ENCODE measurements at regions not wholly inside any gene's neighbourhood (a gene's known extent, or its start where the extent isn't known, plus 50 kb on each side); places are given as distances from the start of the nearest gene placed in this dataset.

GRCh38 chr4:100087743-100088142 is 102.5 kb downstream of the DDIT4L start:
- intact Hi-C loops (cut with DNase I): no loop called here
- ATAC-seq (ENCODE audit: poor library complexity): peak; percentile 70

GRCh38 chr4:100086766-100087431 is 103.4 kb downstream of the DDIT4L start:
- intact Hi-C loops (cut with DNase I): no loop called here
- DNase-seq (no peak), ATAC-seq (ENCODE audit: poor library complexity) (peak; percentile 18)

More at GRCh38 chr4:100087743-100088142, 102.5 kb downstream of the DDIT4L start:
- no peak for DNase-seq

- ATAC-seq (ENCODE audit: poor library complexity) (no peak), DNase-seq (no peak)
- intact Hi-C loops (cut with DNase I): no loop called here
Observed at GRCh38 chr4:100084892-100085291, 105.4 kb downstream of the DDIT4L start.

- intact Hi-C loops (cut with DNase I): no loop called here
- ATAC-seq (ENCODE audit: poor library complexity) (no peak), DNase-seq (no peak)
Observed at GRCh38 chr4:100083289-100083688, 107.0 kb downstream of the DDIT4L start.

GRCh38 chr4:100082852-100083251 is 107.4 kb downstream of the DDIT4L start:
- intact Hi-C loops (cut with DNase I): no loop called here
- no peak for ATAC-seq (ENCODE audit: poor library complexity)
- no peak for DNase-seq

- intact Hi-C loops (cut with DNase I): no loop called here
- DNase-seq (no peak), ATAC-seq (ENCODE audit: poor library complexity) (no peak)
Observed at GRCh38 chr4:100081491-100081890, 108.8 kb downstream of the DDIT4L start.

GRCh38 chr4:100079264-100079663 is 111.0 kb downstream of the DDIT4L start:
- ATAC-seq (ENCODE audit: poor library complexity): no peak
- intact Hi-C loops (cut with DNase I): no loop called here
- DNase-seq: no peak

GRCh38 chr4:100076753-100077152 is 113.5 kb downstream of the DDIT4L start:
- no peak for ATAC-seq (ENCODE audit: poor library complexity)

GRCh38 chr4:100075486-100076270 is 114.6 kb downstream of the DDIT4L start:
- intact Hi-C loops (cut with DNase I): no loop called here
- ATAC-seq (ENCODE audit: poor library complexity) (no peak), DNase-seq (no peak)

More at GRCh38 chr4:100076753-100077152, 113.5 kb downstream of the DDIT4L start:
- intact Hi-C loops (cut with DNase I): no loop called here
- DNase-seq: no peak

GRCh38 chr4:100075056-100075455 is 115.2 kb downstream of the DDIT4L start:
- no peak for ATAC-seq (ENCODE audit: poor library complexity)
- no peak for DNase-seq
- intact Hi-C loops (cut with DNase I): no loop called here

- no peak for ATAC-seq (ENCODE audit: poor library complexity)
- DNase-seq: no peak
- intact Hi-C loops (cut with DNase I): no loop called here
Observed at GRCh38 chr4:100071506-100071905, 118.8 kb downstream of the DDIT4L start.

- no peak for DNase-seq
- ATAC-seq (ENCODE audit: poor library complexity): no peak
Observed at GRCh38 chr4:100070868-100071267, 119.4 kb downstream of the DDIT4L start.

GRCh38 chr4:100069207-100069606 is 119.1 kb upstream of the H2AZ1 start:
- no peak for ATAC-seq (ENCODE audit: poor library complexity)
- intact Hi-C loops (cut with DNase I): no loop called here

More at GRCh38 chr4:100070868-100071267, 119.4 kb downstream of the DDIT4L start:
- intact Hi-C loops (cut with DNase I): no loop called here

GRCh38 chr4:100067255-100067654 is 117.2 kb upstream of the H2AZ1 start:
- ATAC-seq (ENCODE audit: poor library complexity) (no peak), DNase-seq (no peak)
- intact Hi-C loops (cut with DNase I): no loop called here

More at GRCh38 chr4:100069207-100069606, 119.1 kb upstream of the H2AZ1 start:
- DNase-seq: no peak

- DNase-seq (no peak), ATAC-seq (ENCODE audit: poor library complexity) (no peak)
- intact Hi-C loops (cut with DNase I): no loop called here
Observed at GRCh38 chr4:100063355-100063754, 113.3 kb upstream of the H2AZ1 start.

- ATAC-seq (ENCODE audit: poor library complexity): no peak
- intact Hi-C loops (cut with DNase I): no loop called here
- no peak for DNase-seq
Observed at GRCh38 chr4:100062921-100063320, 112.8 kb upstream of the H2AZ1 start.

- ATAC-seq (ENCODE audit: poor library complexity) (no peak), DNase-seq (no peak)
- intact Hi-C loops (cut with DNase I): no loop called here
Observed at GRCh38 chr4:100061835-100062234, 111.8 kb upstream of the H2AZ1 start.

- ATAC-seq (ENCODE audit: poor library complexity): no peak
- intact Hi-C loops (cut with DNase I): no loop called here
- DNase-seq: no peak
Observed at GRCh38 chr4:100060765-100061416, 110.8 kb upstream of the H2AZ1 start.

- intact Hi-C loops (cut with DNase I): no loop called here
- no peak for ATAC-seq (ENCODE audit: poor library complexity)
- no peak for DNase-seq
Observed at GRCh38 chr4:100059467-100059866, 109.4 kb upstream of the H2AZ1 start.

- intact Hi-C loops (cut with DNase I): no loop called here
- ATAC-seq (ENCODE audit: poor library complexity) (no peak), DNase-seq (no peak)
Observed at GRCh38 chr4:100056701-100057100, 106.6 kb upstream of the H2AZ1 start.

Data from Right ventricle myocardium superior (tissue), 1 donor.